ENCODE measurements at regions not wholly inside any gene's neighbourhood (a gene's known extent, or its start where the extent isn't known, plus 50 kb on each side); places are given as distances from the start of the nearest gene placed in this dataset.

- TF ChIP-seq THRAP3 (IDR thresholded peaks at IDR 0.05; ENCODE audit: borderline replicate concordance) (no peak), RERE (CRISPR knock-in tag; IDR thresholded peaks at IDR 0.05; ENCODE audit: borderline replicate concordance) (no peak), BMI1 (IDR thresholded peaks at IDR 0.05; ENCODE audit: low read length) (no peak), MXI1 (IDR thresholded peaks at IDR 0.05; ENCODE audit: low read depth, low read length) (no peak), PML (IDR thresholded peaks at IDR 0.05; ENCODE audit: low read length) (no peak), GATA2 (CRISPR knock-in tag; IDR thresholded peaks at IDR 0.05) (peak; percentile 57; the same call in 1 of the 2 replicates), ZNF318 (IDR thresholded peaks at IDR 0.05; ENCODE audit: borderline replicate concordance in 1 of 2, low read depth in 1 of 2) (peak in 1 of 2 experiments; percentile 64; a peak in 1 of 4 replicates), SMAD3 (CRISPR knock-in tag; conservative IDR thresholded peaks at IDR 0.05) (peak; percentile 5; the same call in 1 of the 2 replicates), E4F1 (CRISPR knock-in tag; IDR thresholded peaks at IDR 0.05; ENCODE audit: borderline replicate concordance) (no peak), ZNF212 (CRISPR knock-in tag; IDR thresholded peaks at IDR 0.05) (no peak), HDAC6 (IDR thresholded peaks at IDR 0.05; ENCODE audit: low read depth, low read length) (no peak), SMC3 (conservative IDR thresholded peaks at IDR 0.05; ENCODE audit: insufficient read depth, low read depth, low read length) (no peak), FIP1L1 (IDR thresholded peaks at IDR 0.05; ENCODE audit: low read depth, low read length, poor library complexity, severe bottlenecking) (no peak)
Observed at GRCh38 chr6:106847116-106847515, 127.4 kb downstream of the CD24 start (continued).

All from K562 (cell line).